Embryonic facial prominence (tissue), 1 donor: ENCODE measurements at regions not wholly inside any gene's neighbourhood (a gene's known extent, or its start where the extent isn't known, plus 50 kb on each side); places are given as distances from the start of the nearest gene placed in this dataset.

Source experiments
- DNase-seq: peaks from one replicate; pipeline ENCODE4 v3.0.0-alpha.2; 2016; ENCODE audit errors: extremely low spot score

GRCh38 chr13:34412817-34413375 lies 529.2 kb upstream of the NBEA start:
- DNase-seq = no peak

DNA sequence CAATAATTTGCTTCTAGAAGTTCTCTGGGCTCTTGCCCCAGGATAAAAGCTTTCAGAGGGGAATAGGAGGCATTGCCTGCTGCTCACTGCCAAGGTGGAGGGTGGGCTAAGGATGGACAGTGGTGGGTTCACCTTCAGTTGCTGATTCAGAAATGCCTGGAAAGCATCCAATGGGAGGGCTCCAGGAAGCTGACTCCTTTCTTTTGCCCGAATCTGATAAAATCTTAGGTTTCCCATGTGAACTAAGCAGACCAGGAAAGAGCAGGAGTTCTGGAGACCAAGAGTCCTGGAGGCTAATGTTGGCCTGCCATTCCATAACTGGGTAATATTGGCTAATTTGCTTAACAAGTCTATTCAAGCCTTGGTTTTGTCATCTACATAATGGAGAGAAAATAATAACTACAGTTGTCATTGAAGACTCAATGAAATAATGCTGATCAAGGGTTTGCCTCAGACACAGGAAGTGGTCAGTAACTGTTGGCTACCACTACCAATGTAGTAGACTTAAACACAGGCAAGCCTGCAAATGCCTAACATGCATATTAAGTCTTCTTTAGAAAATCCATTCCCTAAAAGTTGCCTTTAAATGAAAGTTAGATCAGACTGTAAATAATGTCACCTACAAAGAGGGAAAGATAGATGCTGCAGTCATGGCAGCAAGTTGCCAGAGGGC lies 528.4 kb upstream of the NBEA start:
- no peak for DNase-seq

- DNase-seq = no peak
These were observed 527.5 kb upstream of the NBEA start for GRCh38 chr13:34414616-34415015.

GRCh38 chr13:34416971-34417380 lies 525.1 kb upstream of the NBEA start:
- no peak for DNase-seq

GRCh38 chr13:34417896-34418295 lies 524.2 kb upstream of the NBEA start:
- no peak for DNase-seq

DNA sequence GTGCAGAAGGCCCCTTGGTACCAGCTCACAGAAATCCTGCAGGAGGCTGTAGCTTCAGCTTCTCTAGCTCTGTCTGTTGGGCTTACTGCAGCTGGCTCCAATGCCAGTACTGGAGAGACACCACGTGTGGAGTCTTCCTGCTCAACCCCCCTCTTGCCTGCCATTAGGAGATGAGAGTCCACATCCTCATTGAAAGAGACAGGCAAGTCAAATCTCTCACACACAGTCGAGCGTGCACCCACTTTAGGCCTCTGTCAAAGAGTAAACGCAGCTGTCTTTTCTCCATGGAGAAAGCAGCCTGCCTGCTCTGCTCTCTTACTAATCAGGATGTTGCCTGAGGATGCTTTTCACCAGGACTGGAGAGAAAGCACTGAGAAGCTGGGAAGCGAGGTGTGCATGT lies 523.0 kb upstream of the NBEA start:
- no peak for DNase-seq

- DNase-seq = no peak
These were observed 522.3 kb upstream of the NBEA start for GRCh38 chr13:34419755-34420154.

- no peak for DNase-seq
These were observed 521.2 kb upstream of the NBEA start for GRCh38 chr13:34420702-34421346.

- no peak for DNase-seq
These were observed 520.7 kb upstream of the NBEA start for GRCh38 chr13:34421347-34421719.

- DNase-seq = no peak
These were observed 520.1 kb upstream of the NBEA start for GRCh38 chr13:34421858-34422475.

GRCh38 chr13:34422956-34423355 lies 519.1 kb upstream of the NBEA start:
- no peak for DNase-seq

DNA sequence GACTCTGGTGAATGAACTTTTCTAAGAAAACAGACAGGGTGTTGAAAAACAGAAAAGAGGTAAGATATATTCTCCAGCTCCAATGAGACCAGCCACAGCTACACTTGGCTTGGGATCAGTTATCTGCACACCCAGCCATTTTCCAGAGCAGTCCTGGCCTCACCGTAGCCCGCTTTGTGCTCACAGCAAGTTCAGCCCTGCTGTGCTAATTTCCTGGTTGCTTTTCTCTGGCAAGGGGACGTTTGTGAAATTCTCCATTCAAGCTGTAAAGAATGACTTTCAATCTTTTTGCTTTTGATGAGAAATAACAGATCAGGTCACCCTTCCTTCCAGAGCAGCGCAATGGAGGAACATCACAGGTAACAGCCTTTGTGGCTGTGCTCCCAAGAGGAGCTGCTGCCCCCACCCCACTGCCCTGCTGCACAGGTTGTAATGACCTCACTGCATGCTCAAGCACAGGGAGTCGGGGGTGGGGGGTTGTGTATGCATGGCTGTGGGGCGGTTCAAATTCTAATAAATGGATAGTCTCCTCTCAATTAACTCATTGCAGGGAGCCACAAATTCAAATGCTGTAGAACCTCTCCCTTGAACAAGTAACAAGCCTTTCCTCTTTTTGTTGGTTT lies 516.6 kb upstream of the NBEA start:
- no peak for DNase-seq

DNA sequence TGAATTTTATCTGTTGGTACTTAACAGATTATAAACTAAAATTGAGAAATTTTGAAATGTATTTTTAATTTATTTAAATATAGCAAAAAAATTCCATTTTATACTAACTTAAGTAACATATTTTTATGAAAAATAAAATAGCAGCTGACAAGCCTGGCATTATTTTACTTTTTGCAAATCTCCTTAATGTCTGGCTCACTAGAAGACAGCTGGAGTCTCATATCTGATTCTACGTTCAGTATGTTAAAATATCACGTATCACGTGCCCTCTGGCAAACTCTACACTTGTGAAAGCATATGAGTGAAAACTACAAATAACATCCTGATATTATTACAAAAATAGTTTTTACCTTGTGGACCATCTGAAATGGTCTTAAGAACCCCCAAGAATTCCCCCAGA lies 513.2 kb upstream of the NBEA start:
- DNase-seq = no peak

DNA sequence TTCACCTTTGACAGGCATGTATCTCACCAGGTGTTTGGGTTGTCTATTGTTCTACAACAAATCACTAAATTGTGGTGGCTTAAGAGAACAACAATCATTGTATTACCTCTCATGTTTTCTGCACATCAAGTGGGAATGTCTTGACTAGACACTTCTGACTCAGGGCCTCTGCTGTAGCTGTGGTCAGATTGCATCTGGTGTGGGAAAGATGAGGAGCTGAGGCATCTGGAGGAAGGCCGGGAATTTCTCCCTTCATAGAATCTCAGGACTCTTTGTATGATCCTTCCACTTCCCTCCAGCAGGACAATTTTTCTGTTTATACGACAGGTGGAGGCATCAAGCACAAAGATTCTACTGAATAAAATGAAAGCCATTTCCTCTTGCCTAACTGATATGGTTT lies 511.8 kb upstream of the NBEA start:
- no peak for DNase-seq

- DNase-seq = no peak
These were observed 510.1 kb upstream of the NBEA start for GRCh38 chr13:34431827-34432581.

- DNase-seq = no peak
These were observed 506.7 kb upstream of the NBEA start for GRCh38 chr13:34435338-34435737.

DNA sequence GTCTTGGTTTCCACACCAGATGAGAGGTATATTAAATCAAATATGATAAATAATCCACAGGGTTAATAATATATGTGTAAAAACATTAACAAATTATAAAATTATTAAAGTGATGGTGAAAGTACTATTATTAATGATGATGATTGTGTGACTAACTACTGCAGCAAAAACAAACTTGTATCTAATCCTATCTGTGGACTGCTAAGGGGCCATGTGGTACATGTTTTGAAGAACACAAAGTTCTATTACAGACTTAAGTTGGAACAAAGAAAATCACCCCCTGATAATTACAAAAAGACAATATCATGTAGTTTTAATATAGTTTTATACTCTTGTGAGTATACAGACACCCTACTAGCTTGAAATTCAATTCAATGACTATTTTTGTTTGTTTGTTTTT lies 504.2 kb upstream of the NBEA start:
- no peak for DNase-seq

DNA sequence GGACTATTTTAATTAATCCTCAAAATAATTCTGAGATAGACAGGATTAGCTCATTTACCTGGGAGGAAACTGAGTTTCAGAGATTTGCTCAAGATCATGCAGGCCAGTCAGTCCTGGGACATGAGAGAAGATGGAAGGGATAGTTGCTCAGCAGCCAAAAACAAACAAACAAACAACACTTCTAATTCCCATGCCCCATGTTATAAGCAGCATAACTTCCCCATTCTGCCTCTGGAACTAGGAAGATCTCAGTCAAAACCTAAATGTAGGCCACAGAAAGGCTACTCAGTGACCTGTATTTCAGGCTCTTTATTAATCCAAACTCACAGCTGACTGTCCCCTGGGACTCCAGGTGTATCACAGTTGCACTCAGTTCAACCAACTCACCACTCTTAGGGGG lies 489.2 kb upstream of the NBEA start:
- no peak for DNase-seq

GRCh38 chr13:34458756-34459715 lies 483.0 kb upstream of the NBEA start:
- peak; percentile 15 for DNase-seq

DNA sequence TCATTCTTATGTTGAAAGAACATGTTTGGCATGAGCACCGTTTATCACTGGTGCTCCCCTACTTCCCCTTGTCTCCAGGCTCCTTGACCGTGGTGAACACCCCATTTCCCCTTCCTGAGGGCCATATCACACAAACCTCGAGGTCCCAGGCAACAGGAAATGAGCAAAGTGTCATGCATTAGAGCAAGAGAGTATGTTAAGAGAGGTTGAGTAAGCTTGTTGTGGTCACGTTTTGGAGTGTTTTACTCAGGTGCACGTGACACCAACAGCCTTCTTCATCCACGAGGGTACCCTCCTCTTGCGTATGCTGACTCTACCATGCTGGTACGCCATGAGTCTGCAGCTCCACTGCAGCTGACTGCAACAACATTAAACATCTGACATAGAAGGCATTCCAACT lies 482.2 kb upstream of the NBEA start:
- DNase-seq = no peak

DNA sequence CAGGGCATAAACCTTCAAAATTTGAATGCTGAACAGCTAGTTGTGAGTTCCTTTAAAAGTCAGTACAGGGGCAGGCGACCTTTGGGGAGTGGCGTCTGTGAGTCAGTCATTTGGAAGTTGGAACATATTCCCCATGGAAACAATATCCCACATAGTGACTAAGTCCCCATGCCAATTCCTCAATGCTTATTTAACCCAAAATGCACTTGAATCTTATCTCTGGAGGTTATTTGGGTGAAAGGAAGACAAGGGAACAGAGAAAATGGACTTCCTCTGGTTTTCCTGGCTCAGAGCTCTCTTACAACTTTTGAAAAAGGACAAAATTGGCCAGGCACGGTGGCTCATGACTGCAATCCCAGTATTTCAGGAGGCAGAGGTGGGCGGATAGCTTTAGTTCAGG lies 479.2 kb upstream of the NBEA start:
- no peak for DNase-seq
